ENCODE measurements at regions not wholly inside any gene's neighbourhood (a gene's known extent, or its start where the extent isn't known, plus 50 kb on each side); places are given as distances from the start of the nearest gene placed in this dataset.

- DNase-seq: no peak
These were observed 241.3 kb downstream of the LOXHD1 start for GRCh38 chr18:46415532-46416252.

DNA sequence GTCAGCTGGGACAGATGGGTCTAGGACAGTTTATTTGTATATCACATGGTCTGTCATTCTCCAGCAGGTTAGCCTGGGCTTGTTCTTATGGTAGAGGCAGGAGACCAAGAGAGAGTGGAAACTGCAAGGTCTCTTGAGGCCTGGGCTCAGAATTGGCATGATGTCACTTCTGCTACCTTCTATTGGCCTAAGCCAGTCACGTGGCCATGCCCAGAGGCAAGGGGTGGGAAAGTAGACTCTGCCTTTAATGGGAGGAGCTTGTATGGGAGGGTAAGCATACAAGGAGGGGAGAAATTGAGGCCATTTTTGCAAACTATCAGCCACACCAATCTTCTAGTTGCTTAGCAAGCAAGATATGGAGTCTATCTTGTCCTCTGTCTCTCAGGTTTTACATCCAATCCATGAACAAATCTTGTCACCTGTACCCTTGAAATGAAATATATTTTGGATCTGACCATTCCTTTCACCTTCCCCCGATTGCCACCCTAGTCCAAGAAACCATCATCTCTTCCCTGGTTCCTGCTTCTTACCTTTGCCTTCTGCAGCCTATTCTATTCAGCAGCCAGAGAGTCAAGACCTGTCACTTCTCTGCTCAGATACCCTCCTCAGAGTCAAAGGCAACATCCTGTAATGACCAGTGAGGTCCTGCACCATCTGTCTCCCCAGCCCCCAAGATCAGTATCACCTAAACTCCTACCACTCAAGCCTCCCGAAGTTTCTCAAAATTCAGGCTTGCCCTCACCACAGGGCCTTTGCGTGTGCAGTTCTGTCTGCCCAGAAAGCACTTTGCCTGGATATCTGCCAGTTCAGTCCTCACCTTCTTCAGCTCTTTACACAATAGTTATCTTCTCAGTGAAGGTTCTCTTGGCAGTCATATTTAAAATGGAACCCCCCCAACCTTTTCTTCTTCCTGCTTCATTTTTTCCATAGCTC lies 240.0 kb downstream of the LOXHD1 start:
- DNase-seq: no peak

GRCh38 chr18:46418663-46419260 lies 238.3 kb downstream of the LOXHD1 start:
- DNase-seq: no peak

DNA sequence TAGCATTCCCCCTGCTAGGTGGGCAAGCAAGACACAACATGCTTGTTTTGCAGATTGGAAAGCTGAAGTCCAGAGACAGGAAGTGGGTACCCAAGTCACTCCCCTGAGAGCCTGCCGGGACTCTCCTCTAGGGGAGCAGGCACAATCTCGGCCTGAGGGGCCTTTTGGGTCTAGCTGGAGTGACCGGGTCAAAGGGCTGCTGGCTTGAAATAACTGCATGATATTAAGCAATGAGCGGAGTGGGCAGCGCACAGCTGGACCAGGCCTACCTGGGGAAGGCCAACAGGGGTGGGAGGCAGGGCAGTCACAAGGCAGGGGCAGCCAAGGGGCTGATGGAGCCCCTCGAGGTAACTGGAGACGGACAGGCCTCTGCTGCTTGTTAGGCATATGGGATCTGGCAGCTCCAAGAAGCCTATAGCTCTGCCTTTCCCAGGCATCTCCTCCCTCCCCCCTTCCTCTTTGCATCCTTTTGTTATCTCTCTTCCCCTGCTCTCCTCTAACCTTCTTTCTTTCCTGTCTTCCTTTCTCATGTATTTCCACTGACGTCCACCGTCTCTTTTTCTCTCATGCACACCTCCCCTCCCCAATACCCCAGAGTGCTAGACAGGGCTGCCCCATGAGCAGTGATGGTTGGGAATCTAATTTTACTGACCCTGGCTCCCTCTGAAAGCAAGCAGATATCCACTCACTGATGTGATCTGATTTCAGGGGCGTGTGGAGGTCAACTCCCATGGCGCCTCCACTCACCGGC lies 237.5 kb downstream of the LOXHD1 start:
- no peak for DNase-seq

DNA sequence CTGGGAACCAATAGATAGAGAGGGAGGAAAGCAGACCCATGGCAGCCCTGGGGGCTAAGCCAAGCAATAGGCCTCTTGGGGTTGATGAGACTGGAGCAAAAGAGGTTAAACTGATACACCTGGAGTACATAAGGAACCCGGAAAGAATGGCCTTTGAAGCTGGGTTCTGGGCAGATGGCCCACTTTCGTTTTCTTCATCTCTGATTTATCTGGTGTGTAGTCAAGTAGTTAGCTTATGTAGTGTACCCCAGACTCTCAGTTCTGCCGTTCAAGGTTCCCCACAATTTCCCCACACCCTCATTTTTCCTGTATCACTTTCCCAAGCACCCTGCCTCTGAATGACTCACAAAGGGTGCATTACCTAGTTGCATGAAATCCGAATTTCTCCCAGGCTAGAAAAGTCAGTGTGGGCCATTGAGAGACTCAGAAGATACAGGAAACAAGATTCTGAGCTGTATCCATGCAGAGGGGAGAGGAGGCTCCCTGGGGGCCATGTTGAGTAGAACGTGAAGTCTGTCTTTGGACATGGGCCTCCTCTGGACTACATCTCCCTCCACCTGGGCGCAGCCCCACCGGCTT lies 235.0 kb downstream of the LOXHD1 start:
- no peak for DNase-seq

DNA sequence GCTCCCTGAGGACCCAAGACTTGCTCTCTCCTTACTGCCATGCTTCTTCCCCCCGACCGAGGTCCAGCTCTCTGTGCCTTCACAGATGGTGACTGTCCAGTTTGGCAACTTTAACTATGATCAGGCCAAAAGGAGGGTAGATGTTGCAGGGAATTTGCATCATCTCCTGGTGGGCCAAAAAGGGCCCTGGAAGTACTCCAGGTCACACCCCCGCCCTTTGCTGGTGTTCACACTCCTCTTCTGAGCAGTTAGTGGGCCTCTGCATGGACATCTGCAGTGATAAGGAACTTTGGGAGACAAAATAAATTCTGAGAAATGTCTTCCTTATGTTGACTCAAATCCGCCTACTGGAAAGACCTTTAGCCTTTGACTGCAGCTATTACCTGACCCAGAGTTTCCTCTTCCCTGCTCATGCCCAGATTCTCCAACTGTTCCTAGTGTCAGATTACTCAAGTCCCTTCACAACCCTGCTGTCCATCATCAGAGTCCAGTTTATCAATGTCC lies 234.4 kb downstream of the LOXHD1 start:
- DNase-seq: no peak

DNA sequence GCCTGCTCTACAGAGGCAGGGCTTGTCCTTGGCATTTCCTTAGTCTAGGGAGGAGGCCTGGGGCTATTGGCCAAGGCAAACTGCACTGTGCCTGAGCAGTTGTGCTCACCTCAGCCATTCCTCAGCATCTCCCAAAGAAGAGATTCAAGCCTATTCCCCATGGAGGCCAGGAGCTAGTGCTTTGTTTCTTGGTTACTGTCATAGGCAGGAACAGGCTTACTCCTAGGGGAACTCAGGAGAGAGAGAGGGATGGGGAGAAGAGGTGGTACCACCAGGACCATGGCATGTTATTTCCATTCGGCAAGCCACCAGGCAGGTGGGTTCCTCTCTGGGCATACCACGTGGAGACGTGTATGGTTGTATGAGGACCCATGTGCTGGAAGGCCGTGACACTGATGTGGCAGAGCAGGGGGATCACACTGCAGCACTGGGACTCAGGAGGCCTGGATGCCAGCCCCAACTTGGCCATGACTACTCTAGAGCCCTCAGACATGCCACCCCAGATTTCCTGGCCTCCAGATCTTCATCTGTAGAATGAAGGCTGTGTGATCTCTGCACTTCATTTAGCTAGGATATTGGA lies 233.7 kb downstream of the LOXHD1 start:
- no peak for DNase-seq

DNA sequence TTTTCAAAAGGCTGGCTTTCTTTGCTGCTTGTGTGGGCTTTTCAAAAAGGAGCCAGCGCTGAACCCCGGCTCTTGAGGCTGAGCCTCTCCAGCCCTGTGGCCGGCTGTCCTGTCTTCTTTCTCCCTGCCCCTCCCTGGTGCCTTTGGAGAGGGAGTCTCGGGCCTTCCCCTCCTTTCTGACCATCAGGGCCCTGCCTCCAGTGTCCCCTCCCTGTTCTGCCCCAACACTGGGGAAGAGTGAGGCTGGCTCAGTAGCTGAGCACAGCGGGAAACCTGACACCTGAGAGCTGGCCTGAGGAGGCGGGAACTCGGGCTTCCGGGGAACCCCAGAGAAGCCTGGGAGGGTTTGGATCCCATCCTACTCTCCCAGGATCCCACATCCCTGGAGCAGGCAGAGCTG lies 232.1 kb downstream of the LOXHD1 start:
- no peak for DNase-seq

DNA sequence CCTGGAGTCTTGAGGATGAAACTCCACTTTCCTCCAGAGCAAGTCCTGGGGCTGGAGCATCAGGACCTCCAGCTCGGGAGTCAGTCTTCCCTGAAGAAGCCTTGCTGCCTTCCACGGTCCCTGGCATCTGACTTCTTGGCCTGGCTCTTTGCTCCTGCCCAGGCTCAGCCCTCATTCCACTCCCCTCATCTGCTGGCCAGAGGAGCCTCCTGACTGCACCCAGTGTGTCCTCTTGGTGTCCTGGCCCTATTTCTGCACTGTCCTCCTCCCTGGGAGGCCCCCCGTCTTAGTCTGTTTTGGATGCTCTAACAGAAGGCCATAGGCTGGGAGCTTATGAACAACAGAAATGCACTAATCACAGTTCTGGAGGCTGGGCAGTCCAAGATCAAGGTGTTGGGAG lies 231.5 kb downstream of the LOXHD1 start:
- DNase-seq: no peak

GRCh38 chr18:46426021-46426678 lies 230.9 kb downstream of the LOXHD1 start:
- DNase-seq: no peak

- DNase-seq: no peak
These were observed 230.4 kb downstream of the LOXHD1 start for GRCh38 chr18:46426679-46427047.

Measured in CD4-positive, alpha-beta T cell treated with Interleukin-12 subunit alpha and Interleukin-12 subunit beta, for 1 hour (primary cell).